Activated CD8-positive, alpha-beta memory T cell treated with anti-CD3 and anti-CD28 coated beads, Interleukin-2, amount 10 ng/mL, durations not matched to agents 7 days and 5 days (primary cell): ENCODE measurements at regions not wholly inside any gene's neighbourhood (a gene's known extent, or its start where the extent isn't known, plus 50 kb on each side); places are given as distances from the start of the nearest gene placed in this dataset.

Experiments
- ATAC-seq: fragments of 150-1000 bp; cut with Tn5 transposase; one replicate; pipeline ENCODE4 v1.10.0; 2021; ENCODE audit warnings: moderate library complexity
- CTCF ChIA-PET: fragments of 350-600 bp; sonication (Branson Sonifier 250); formaldehyde crosslinking; loops from one replicate; lab custom pipeline; 2021; ENCODE audit warnings: antibody characterized with exemption; lab: Charles Lee
- DNase-seq: peaks from one replicate; pipeline ENCODE4 v3.0.0-alpha.2; 2020
- H3K27ac Mint-ChIP-seq: one replicate; pipeline ENCODE4 v1.8.0; 2021; ENCODE audit warnings: mild to moderate bottlenecking, mixed read lengths
- H3K27me3 Mint-ChIP-seq: one replicate; pipeline ENCODE4 v1.8.0; 2021; ENCODE audit warnings: mixed read lengths
- H3K36me3 Mint-ChIP-seq: one replicate; pipeline ENCODE4 v1.8.0; 2021; ENCODE audit warnings: mild to moderate bottlenecking, mixed read lengths
- H3K4me1 Mint-ChIP-seq: one replicate; pipeline ENCODE4 v1.8.0; 2021; ENCODE audit warnings: mixed read lengths
- H3K4me3 Mint-ChIP-seq: one replicate; pipeline ENCODE4 v1.8.0; 2021; ENCODE audit warnings: mild to moderate bottlenecking, moderate library complexity, mixed read lengths
- H3K9me3 Mint-ChIP-seq: one replicate; pipeline ENCODE4 v1.8.0; 2022; ENCODE audit warnings: low read depth, mixed read lengths

- H3K27me3 Mint-ChIP-seq = no peaks in the 10 kb centered on the region
Measured at GRCh38 chr3:159635047-159635641, 353.5 kb upstream of the IL12A start.

GRCh38 chr3:159637883-159638542 lies 350.6 kb upstream of the IL12A start:
- Mint-ChIP-seq H3K9me3 (no peaks in the 10 kb centered on the region), H3K27ac (no peak overlapping the region), H3K4me1 (no peaks in the 10 kb centered on the region), H3K36me3 (no peaks in the 10 kb centered on the region), H3K4me3 (no peak overlapping the region), H3K27me3 (no peaks in the 10 kb centered on the region)
- ATAC-seq (no peak), DNase-seq (no peak)
- CTCF ChIA-PET = no interaction called here

More at GRCh38 chr3:159635047-159635641, 353.5 kb upstream of the IL12A start:
- no peak overlapping the region for H3K4me3 Mint-ChIP-seq
- DNase-seq = no peak
- no peaks in the 10 kb centered on the region for H3K36me3 Mint-ChIP-seq
- CTCF ChIA-PET = interaction anchor here (0.6 kb wide), 1 partner anchor 74 kb away, joined by 3 read pairs; no protein-coding TSS in a partner anchor
- no peak for ATAC-seq
- H3K27ac Mint-ChIP-seq = no peak overlapping the region
- H3K9me3 Mint-ChIP-seq = no peaks in the 10 kb centered on the region
- no peaks in the 10 kb centered on the region for H3K4me1 Mint-ChIP-seq

- CTCF ChIA-PET = no interaction called here
- H3K9me3 Mint-ChIP-seq = no peaks in the 10 kb centered on the region
- no peaks in the 10 kb centered on the region for H3K36me3 Mint-ChIP-seq
- H3K27me3 Mint-ChIP-seq = no peaks in the 10 kb centered on the region
- ATAC-seq (no peak), DNase-seq (no peak)
- H3K4me1 Mint-ChIP-seq = no peaks in the 10 kb centered on the region
- H3K27ac Mint-ChIP-seq = no peak overlapping the region
- H3K4me3 Mint-ChIP-seq = no peak overlapping the region
Measured at GRCh38 chr3:159640225-159640624, 348.4 kb upstream of the IL12A start.

GRCh38 chr3:159643406-159643805 lies 345.2 kb upstream of the IL12A start:
- DNase-seq (no peak), ATAC-seq (no peak)
- H3K4me1 Mint-ChIP-seq = no peaks in the 10 kb centered on the region
- H3K4me3 Mint-ChIP-seq = no peak overlapping the region
- no peaks in the 10 kb centered on the region for H3K36me3 Mint-ChIP-seq
- no peak overlapping the region for H3K27ac Mint-ChIP-seq
- CTCF ChIA-PET = no interaction called here
- no peaks in the 10 kb centered on the region for H3K9me3 Mint-ChIP-seq
- no peaks in the 10 kb centered on the region for H3K27me3 Mint-ChIP-seq

- ATAC-seq = no peak
- Mint-ChIP-seq H3K27me3 (no peaks in the 10 kb centered on the region), H3K4me1 (no peaks in the 10 kb centered on the region), H3K36me3 (no peaks in the 10 kb centered on the region), H3K27ac (no peak overlapping the region), H3K9me3 (no peaks in the 10 kb centered on the region), H3K4me3 (no peak overlapping the region)
- no peak for DNase-seq
- CTCF ChIA-PET = no interaction called here
Measured at GRCh38 chr3:159645874-159646273, 342.8 kb upstream of the IL12A start.

- Mint-ChIP-seq H3K27ac (no peak overlapping the region), H3K4me1 (no peaks in the 10 kb centered on the region), H3K36me3 (no peaks in the 10 kb centered on the region), H3K9me3 (no peaks in the 10 kb centered on the region), H3K4me3 (no peak overlapping the region), H3K27me3 (no peaks in the 10 kb centered on the region)
- DNase-seq (no peak), ATAC-seq (no peak)
- CTCF ChIA-PET = no interaction called here
Measured at GRCh38 chr3:159649951-159650350, 338.7 kb upstream of the IL12A start.

GRCh38 chr3:159650726-159651125 lies 337.9 kb upstream of the IL12A start:
- no peak overlapping the region for H3K4me3 Mint-ChIP-seq

GRCh38 chr3:159652452-159652851 lies 336.2 kb upstream of the IL12A start:
- Mint-ChIP-seq H3K27ac (no peak overlapping the region), H3K4me3 (no peak overlapping the region), H3K4me1 (no peaks in the 10 kb centered on the region), H3K36me3 (no peaks in the 10 kb centered on the region), H3K9me3 (no peaks in the 10 kb centered on the region), H3K27me3 (no peaks in the 10 kb centered on the region)
- CTCF ChIA-PET = no interaction called here
- DNase-seq = no peak
- no peak for ATAC-seq

More at GRCh38 chr3:159650726-159651125, 337.9 kb upstream of the IL12A start:
- H3K27me3 Mint-ChIP-seq = no peaks in the 10 kb centered on the region
- CTCF ChIA-PET = no interaction called here
- H3K9me3 Mint-ChIP-seq = no peaks in the 10 kb centered on the region
- H3K27ac Mint-ChIP-seq = no peak overlapping the region
- H3K4me1 Mint-ChIP-seq = no peaks in the 10 kb centered on the region
- ATAC-seq (no peak), DNase-seq (no peak)
- no peaks in the 10 kb centered on the region for H3K36me3 Mint-ChIP-seq

- H3K27me3 Mint-ChIP-seq = no peaks in the 10 kb centered on the region
- CTCF ChIA-PET = no interaction called here
Measured at GRCh38 chr3:159654183-159655134, 334.2 kb upstream of the IL12A start.

GRCh38 chr3:159655202-159655601 lies 333.4 kb upstream of the IL12A start:
- DNase-seq = no peak
- no peaks in the 10 kb centered on the region for H3K9me3 Mint-ChIP-seq
- no peak overlapping the region for H3K27ac Mint-ChIP-seq
- no peak overlapping the region for H3K4me3 Mint-ChIP-seq
- no peak for ATAC-seq
- CTCF ChIA-PET = no interaction called here
- no peaks in the 10 kb centered on the region for H3K27me3 Mint-ChIP-seq
- no peaks in the 10 kb centered on the region for H3K36me3 Mint-ChIP-seq
- H3K4me1 Mint-ChIP-seq = no peaks in the 10 kb centered on the region

More at GRCh38 chr3:159654183-159655134, 334.2 kb upstream of the IL12A start:
- H3K36me3 Mint-ChIP-seq = no peaks in the 10 kb centered on the region
- H3K9me3 Mint-ChIP-seq = no peaks in the 10 kb centered on the region
- no peaks in the 10 kb centered on the region for H3K4me1 Mint-ChIP-seq
- DNase-seq (no peak), ATAC-seq (no peak)
- no peak overlapping the region for H3K4me3 Mint-ChIP-seq
- no peak overlapping the region for H3K27ac Mint-ChIP-seq

DNA sequence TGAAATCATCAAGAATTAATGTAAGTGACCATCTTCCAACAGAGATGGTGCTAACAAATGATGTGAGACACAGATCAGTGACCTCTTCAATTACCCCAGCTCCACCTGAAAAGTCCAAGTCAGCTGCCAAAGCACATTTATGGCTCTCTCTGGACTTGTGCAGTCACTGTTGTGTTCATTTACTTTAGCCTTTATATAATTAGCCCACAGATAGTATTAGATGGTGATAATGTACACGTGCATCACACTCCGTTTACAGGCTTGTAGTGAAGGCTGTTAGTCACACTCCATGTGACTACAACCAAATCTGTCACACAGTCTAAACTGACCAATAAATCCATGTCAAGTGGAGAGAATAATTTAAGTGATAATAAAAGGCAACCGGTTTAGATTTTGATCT lies 331.5 kb upstream of the IL12A start:
- no peaks in the 10 kb centered on the region for H3K4me1 Mint-ChIP-seq
- no peak overlapping the region for H3K27ac Mint-ChIP-seq
- H3K9me3 Mint-ChIP-seq = no peaks in the 10 kb centered on the region
- DNase-seq = no peak
- no peak for ATAC-seq
- CTCF ChIA-PET = no interaction called here
- no peaks in the 10 kb centered on the region for H3K36me3 Mint-ChIP-seq
- no peaks in the 10 kb centered on the region for H3K27me3 Mint-ChIP-seq
- H3K4me3 Mint-ChIP-seq = no peak overlapping the region

GRCh38 chr3:159657629-159658028 lies 331.0 kb upstream of the IL12A start:
- H3K4me1 Mint-ChIP-seq = no peaks in the 10 kb centered on the region
- CTCF ChIA-PET = no interaction called here
- H3K27ac Mint-ChIP-seq = no peak overlapping the region
- no peaks in the 10 kb centered on the region for H3K27me3 Mint-ChIP-seq
- no peaks in the 10 kb centered on the region for H3K36me3 Mint-ChIP-seq
- DNase-seq (no peak), ATAC-seq (no peak)
- H3K4me3 Mint-ChIP-seq = no peak overlapping the region
- H3K9me3 Mint-ChIP-seq = no peaks in the 10 kb centered on the region

GRCh38 chr3:159660326-159660725 lies 328.3 kb upstream of the IL12A start:
- Mint-ChIP-seq H3K27ac (no peak overlapping the region), H3K4me1 (no peaks in the 10 kb centered on the region), H3K27me3 (no peaks in the 10 kb centered on the region), H3K36me3 (no peaks in the 10 kb centered on the region), H3K4me3 (no peak overlapping the region), H3K9me3 (no peaks in the 10 kb centered on the region)
- ATAC-seq (no peak), DNase-seq (no peak)
- CTCF ChIA-PET = no interaction called here
